GM12864 (cell line): ENCODE measurements at regions not wholly inside any gene's neighbourhood (a gene's known extent, or its start where the extent isn't known, plus 50 kb on each side); places are given as distances from the start of the nearest gene placed in this dataset.

ENCODE experiments used
- DNase-seq: peaks from one replicate; pipeline ENCODE4 v3.0.0-alpha.2; 2011; ENCODE audit warnings: low read depth
- H3K4me3 ChIP-seq: 2 replicates; pipeline ENCODE4 v1.5.1; 2011; ENCODE audit warnings: mild to moderate bottlenecking, low read depth, low read length, control low read depth
- CTCF ChIP-seq: IDR thresholded peaks from 2 replicates; pipeline ENCODE4 v1.5.1; 2011; ENCODE audit warnings: low read depth, mild to moderate bottlenecking, moderate library complexity, low read length, control low read depth, inconsistent platforms; ENCODE audit errors: missing control alignments

- no peak for DNase-seq
- no peak for TF ChIP-seq CTCF
- H3K4me3 ChIP-seq, result no peak overlapping the region
Observed at GRCh38 chr6:56349194-56349593, 101.8 kb upstream of the COL21A1 start.

GRCh38 chr6:56348578-56348977, 101.2 kb upstream of the COL21A1 start:
- no peak overlapping the region for H3K4me3 ChIP-seq
- TF ChIP-seq CTCF, result no peak
- DNase-seq, result no peak

- H3K4me3 ChIP-seq, result no peak overlapping the region
- no peak for TF ChIP-seq CTCF
- no peak for DNase-seq
Observed at GRCh38 chr6:56347526-56347925, 100.1 kb upstream of the COL21A1 start.

GRCh38 chr6:56346958-56347357, 99.6 kb upstream of the COL21A1 start:
- no peak for TF ChIP-seq CTCF
- H3K4me3 ChIP-seq, result no peak overlapping the region
- DNase-seq, result no peak

GRCh38 chr6:56345376-56345995, 98.1 kb upstream of the COL21A1 start:
- no peak for TF ChIP-seq CTCF
- DNase-seq, result no peak
- no peak overlapping the region for H3K4me3 ChIP-seq

GRCh38 chr6:56343295-56343694, 95.9 kb upstream of the COL21A1 start:
- no peak for TF ChIP-seq CTCF
- no peak for DNase-seq
- H3K4me3 ChIP-seq, result no peak overlapping the region

- H3K4me3 ChIP-seq, result no peak overlapping the region
- no peak for TF ChIP-seq CTCF
- DNase-seq, result no peak
Observed at GRCh38 chr6:56339524-56339923, 92.1 kb upstream of the COL21A1 start.
